HG03196 (cell line): ENCODE measurements at regions not wholly inside any gene's neighbourhood (a gene's known extent, or its start where the extent isn't known, plus 50 kb on each side); places are given as distances from the start of the nearest gene placed in this dataset.
A peak's percentile ranks its signal among the peaks of the same experiment; 100 is the strongest.

Experiments used
- ATAC-seq: cut with Tn5 transposase; IDR thresholded peaks from one replicate; pipeline ENCODE4 v1.9.1; 2021; ENCODE audit not compliant: unreplicated experiment

- peak; percentile 85 for ATAC-seq
Observed at GRCh38 chr2:209334188-209335017, 89.4 kb upstream of the MAP2 start.

GRCh38 chr2:209340522-209340921 lies 83.3 kb upstream of the MAP2 start:
- ATAC-seq = no peak

- no peak for ATAC-seq
Observed at GRCh38 chr2:209344349-209344748, 79.5 kb upstream of the MAP2 start.

- no peak for ATAC-seq
Observed at GRCh38 chr2:209348433-209348832, 75.4 kb upstream of the MAP2 start.

- ATAC-seq = no peak
Observed at GRCh38 chr2:209351636-209352035, 72.2 kb upstream of the MAP2 start.

GRCh38 chr2:209358992-209359391 lies 64.9 kb upstream of the MAP2 start:
- ATAC-seq = no peak

GRCh38 chr2:209367075-209367747 lies 56.6 kb upstream of the MAP2 start:
- no peak for ATAC-seq

- ATAC-seq = no peak
Observed at GRCh38 chr2:209368406-209368805, 55.4 kb upstream of the MAP2 start.

GRCh38 chr2:209368914-209369313 lies 54.9 kb upstream of the MAP2 start:
- peak; percentile 92 for ATAC-seq

- ATAC-seq = no peak
Observed at GRCh38 chr2:209369656-209370055, 54.2 kb upstream of the MAP2 start.

GRCh38 chr2:209371407-209371806 lies 52.4 kb upstream of the MAP2 start:
- no peak for ATAC-seq
